Hepatocyte (in vitro differentiated cells): ENCODE measurements at regions not wholly inside any gene's neighbourhood (a gene's known extent, or its start where the extent isn't known, plus 50 kb on each side); places are given as distances from the start of the nearest gene placed in this dataset.

Experiments used
- EZH2phosphoT487 ChIP-seq: fragments of 200-600 bp; sonication (generic); IDR thresholded peaks from one replicate; pipeline ENCODE4 v1.6.1; 2018; ENCODE audit warnings: antibody characterized with exemption, mild to moderate bottlenecking, low read depth, moderate library complexity; ENCODE audit not compliant: unreplicated experiment, severe bottlenecking
- TF ChIP-seq, protein P1 (sequence below): fragments of 200-600 bp; sonication (generic); IDR thresholded peaks from 2 replicates; pipeline ENCODE4 v1.5.1; 2016; ENCODE audit warnings: antibody characterized with exemption, mild to moderate bottlenecking; ENCODE audit not compliant: poor library complexity

DNA sequence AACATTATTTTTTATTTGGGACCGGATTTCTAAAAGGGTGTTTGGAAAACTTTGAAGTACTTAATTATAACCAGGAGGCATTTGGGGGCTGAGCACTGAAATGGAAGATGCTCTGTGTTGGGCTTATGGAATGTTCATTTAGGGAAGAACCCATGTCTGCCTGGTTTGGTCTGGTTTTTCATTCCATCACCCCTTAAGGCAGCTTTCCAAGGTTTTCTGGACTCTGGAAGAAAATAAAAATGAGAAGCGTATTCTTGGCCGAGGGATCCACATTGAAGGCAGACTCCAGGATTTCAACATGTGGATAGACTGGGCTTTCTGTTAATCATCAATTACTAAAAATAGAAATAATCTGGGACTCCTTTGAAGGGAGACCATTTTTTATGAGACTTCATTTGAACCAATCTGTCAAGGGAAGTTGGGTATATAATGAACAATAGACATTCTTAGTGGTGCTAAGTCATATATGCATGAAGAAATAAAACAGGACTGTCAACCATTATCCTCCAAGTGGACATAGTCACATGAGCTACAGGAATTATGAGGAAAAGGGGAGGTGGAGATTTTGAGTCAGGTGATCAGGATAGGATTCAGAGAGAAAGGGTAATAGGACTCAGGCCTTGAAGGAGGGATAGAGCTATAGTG lies 270.5 kb upstream of the ADAMTS9 start:
- TF ChIP-seq, protein P1, sequence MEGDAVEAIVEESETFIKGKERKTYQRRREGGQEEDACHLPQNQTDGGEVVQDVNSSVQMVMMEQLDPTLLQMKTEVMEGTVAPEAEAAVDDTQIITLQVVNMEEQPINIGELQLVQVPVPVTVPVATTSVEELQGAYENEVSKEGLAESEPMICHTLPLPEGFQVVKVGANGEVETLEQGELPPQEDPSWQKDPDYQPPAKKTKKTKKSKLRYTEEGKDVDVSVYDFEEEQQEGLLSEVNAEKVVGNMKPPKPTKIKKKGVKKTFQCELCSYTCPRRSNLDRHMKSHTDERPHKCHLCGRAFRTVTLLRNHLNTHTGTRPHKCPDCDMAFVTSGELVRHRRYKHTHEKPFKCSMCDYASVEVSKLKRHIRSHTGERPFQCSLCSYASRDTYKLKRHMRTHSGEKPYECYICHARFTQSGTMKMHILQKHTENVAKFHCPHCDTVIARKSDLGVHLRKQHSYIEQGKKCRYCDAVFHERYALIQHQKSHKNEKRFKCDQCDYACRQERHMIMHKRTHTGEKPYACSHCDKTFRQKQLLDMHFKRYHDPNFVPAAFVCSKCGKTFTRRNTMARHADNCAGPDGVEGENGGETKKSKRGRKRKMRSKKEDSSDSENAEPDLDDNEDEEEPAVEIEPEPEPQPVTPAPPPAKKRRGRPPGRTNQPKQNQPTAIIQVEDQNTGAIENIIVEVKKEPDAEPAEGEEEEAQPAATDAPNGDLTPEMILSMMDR = no peak
- no peak for TF ChIP-seq EZH2phosphoT487
